ENCODE measurements at regions not wholly inside any gene's neighbourhood (a gene's known extent, or its start where the extent isn't known, plus 50 kb on each side); places are given as distances from the start of the nearest gene placed in this dataset.

DNA sequence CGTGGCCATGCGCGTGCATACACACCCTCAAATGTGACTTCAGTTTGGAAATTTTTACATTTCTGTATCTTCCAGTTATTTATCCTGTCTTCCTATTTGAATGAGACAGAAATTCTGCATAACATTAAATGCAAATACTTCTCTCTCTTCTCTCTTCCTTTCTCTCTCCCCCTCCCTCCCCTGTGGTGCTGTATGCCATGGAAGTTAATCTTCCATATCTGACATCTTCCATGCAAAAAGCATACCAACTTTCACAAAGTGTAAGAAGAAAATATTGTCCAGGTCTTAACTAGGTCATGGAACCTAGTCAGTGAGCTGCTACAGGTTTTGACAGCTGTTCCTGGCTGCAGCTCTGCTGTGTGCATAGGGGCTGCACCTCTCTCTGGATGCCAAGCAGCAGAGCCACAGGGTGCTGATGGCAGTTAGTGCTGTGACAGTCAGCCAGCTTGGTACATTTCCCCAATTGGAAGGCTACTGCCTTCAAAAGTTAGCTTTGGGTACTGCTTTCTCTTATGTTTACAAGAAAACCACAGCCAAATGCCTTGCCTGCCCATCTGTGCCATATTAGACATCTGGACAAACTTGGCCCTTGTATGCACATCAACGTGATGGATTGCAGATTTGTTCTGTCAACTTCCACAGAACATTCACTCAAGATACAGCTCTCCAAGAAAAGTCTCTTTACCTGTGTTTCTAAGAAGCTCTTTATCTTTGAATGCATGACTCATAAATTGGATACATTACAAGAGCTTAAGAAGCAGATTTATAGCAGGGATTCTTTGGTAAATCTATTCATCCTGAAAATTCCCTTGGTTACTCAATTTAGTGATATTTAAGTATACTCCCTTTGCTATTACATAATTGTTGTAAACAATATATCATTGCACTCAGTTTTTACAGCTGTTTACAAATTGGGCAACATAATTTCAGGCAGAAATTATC, 623.8 kb downstream of the EPHA5 start:
- DNase-seq (no peak), ATAC-seq (no peak)
- H3K36me3 ChIP-seq (ENCODE audit: low read depth): no peaks in the 10 kb centered on the region
- H3K4me3 ChIP-seq: no peak overlapping the region
- H3K9me3 ChIP-seq: no peaks in the 10 kb centered on the region
- intact Hi-C loops (cut with DNase I, micrococcal nuclease): no loop called here
- TF ChIP-seq CTCF (IDR thresholded peaks at IDR 0.05): no peak
- no peaks in the 10 kb centered on the region for H3K4me1 ChIP-seq (ENCODE audit: low read depth)

GRCh38 chr4:65033899-65034298, 624.6 kb upstream of the TECRL start:
- Histone ChIP-seq H3K36me3 (ENCODE audit: low read depth) (no peaks in the 10 kb centered on the region), H3K9me3 (no peaks in the 10 kb centered on the region), H3K4me1 (ENCODE audit: low read depth) (no peaks in the 10 kb centered on the region), H3K4me3 (no peak overlapping the region)
- DNase-seq (no peak), ATAC-seq (no peak)
- intact Hi-C loops (cut with DNase I, micrococcal nuclease): no loop called here
- TF ChIP-seq CTCF (IDR thresholded peaks at IDR 0.05): no peak

GRCh38 chr4:65028592-65028991, 619.3 kb upstream of the TECRL start:
- TF ChIP-seq CTCF (IDR thresholded peaks at IDR 0.05): no peak
- no peak for ATAC-seq
- H3K4me1 ChIP-seq (ENCODE audit: low read depth): no peaks in the 10 kb centered on the region

GRCh38 chr4:65023883-65024670, 614.8 kb upstream of the TECRL start:
- H3K4me1 ChIP-seq (ENCODE audit: low read depth): no peaks in the 10 kb centered on the region
- no peaks in the 10 kb centered on the region for H3K36me3 ChIP-seq (ENCODE audit: low read depth)
- DNase-seq (no peak), ATAC-seq (no peak)
- intact Hi-C loops (cut with DNase I, micrococcal nuclease): no loop called here
- TF ChIP-seq CTCF (IDR thresholded peaks at IDR 0.05): no peak
- H3K9me3 ChIP-seq: no peaks in the 10 kb centered on the region
- H3K4me3 ChIP-seq: no peak overlapping the region

More at GRCh38 chr4:65028592-65028991, 619.3 kb upstream of the TECRL start:
- no peak for DNase-seq
- H3K4me3 ChIP-seq: no peak overlapping the region
- no peaks in the 10 kb centered on the region for H3K36me3 ChIP-seq (ENCODE audit: low read depth)
- intact Hi-C loops (cut with DNase I, micrococcal nuclease): no loop called here
- no peaks in the 10 kb centered on the region for H3K9me3 ChIP-seq

DNA sequence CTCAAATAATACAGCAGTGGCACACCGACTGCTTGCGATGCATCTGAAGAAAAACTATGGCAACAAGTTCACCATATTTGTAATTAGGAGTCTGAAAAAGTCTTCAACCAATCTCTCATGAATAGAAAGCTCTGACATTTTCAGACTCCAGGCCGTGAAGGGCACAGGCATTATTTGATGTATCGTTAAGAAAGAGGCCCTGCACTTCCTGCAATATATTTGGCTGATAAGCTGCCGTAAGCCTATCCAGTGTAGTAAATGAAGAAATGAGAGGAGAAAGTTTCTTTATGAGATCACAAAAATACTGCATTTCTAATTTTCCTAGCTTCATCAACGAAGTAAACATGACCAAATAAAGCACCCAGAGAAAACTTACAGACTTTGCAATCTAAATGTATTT, 613.8 kb upstream of the TECRL start:
- intact Hi-C loops (cut with DNase I, micrococcal nuclease): no loop called here
- TF ChIP-seq CTCF (IDR thresholded peaks at IDR 0.05): no peak
- DNase-seq (no peak), ATAC-seq (no peak)
- Histone ChIP-seq H3K36me3 (ENCODE audit: low read depth) (no peaks in the 10 kb centered on the region), H3K9me3 (no peaks in the 10 kb centered on the region), H3K4me1 (ENCODE audit: low read depth) (no peaks in the 10 kb centered on the region), H3K4me3 (no peak overlapping the region)

Data from mucosa of descending colon (tissue), 3 donors.